IMR-90 (cell line): ENCODE measurements at regions not wholly inside any gene's neighbourhood (a gene's known extent, or its start where the extent isn't known, plus 50 kb on each side); places are given as distances from the start of the nearest gene placed in this dataset.

ENCODE experiments used
- CTCF ChIP-seq: conservative IDR thresholded peaks from 2 replicates; pipeline ENCODE4 v1.5.1; 2012; ENCODE audit warnings: mild to moderate bottlenecking, low read depth, low read length, improper control_type of control experiment
- POLR2A ChIP-seq: IDR thresholded peaks from 2 replicates; pipeline ENCODE4 v1.6.1; 2012; ENCODE audit warnings: mild to moderate bottlenecking, low read depth, low read length
- RAD21 ChIP-seq: IDR thresholded peaks from 2 replicates; pipeline ENCODE4 v1.6.1; 2012; ENCODE audit warnings: low read length, improper control_type of control experiment
- RCOR1 ChIP-seq: IDR thresholded peaks from 2 replicates; pipeline ENCODE4 v1.6.1; 2012; ENCODE audit warnings: mild to moderate bottlenecking, low read length, improper control_type of control experiment; ENCODE audit not compliant: insufficient replicate concordance
- RFX5 ChIP-seq: IDR thresholded peaks from 2 replicates; pipeline ENCODE4 v1.8.0; 2012; ENCODE audit warnings: low read depth, mild to moderate bottlenecking, low read length, moderate library complexity

DNA sequence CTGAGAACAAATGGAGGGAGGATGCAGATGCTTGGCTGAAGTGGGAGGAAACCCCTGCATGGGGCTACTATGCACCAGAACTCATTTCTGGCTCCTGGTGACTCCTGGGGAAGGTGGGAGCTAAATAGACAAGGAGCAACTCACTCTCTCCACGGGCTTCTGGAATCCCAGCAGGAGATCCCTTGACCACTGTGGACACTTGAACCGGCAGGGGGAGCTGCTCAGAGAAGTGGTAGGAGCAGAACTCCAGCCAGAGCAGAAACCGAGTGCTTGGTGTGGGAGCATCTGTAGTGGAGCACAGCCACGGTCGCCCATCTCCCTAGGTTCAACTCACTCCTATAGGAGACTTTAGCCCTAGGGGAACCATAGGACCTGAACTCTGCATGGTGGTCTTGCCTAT lies 205.6 kb upstream of the GJB5 start:
- TF ChIP-seq CTCF (no peak), POLR2A (no peak), RCOR1 (no peak), RFX5 (no peak), RAD21 (no peak)
